22Rv1 (cell line): ENCODE measurements at regions not wholly inside any gene's neighbourhood (a gene's known extent, or its start where the extent isn't known, plus 50 kb on each side); places are given as distances from the start of the nearest gene placed in this dataset.

Source experiments
- H3K27ac ChIP-seq: fragments of 450-650 bp; 2 replicates; pipeline ENCODE4 v1.5.1; 2017
- ZFX ChIP-seq: fragments of 450-650 bp; IDR thresholded peaks from 2 replicates; pipeline ENCODE4 v1.6.1; 2017; ENCODE audit warnings: antibody characterized with exemption, borderline replicate concordance
- TF ChIP-seq, protein P1 (sequence below): fragments of 450-650 bp; IDR thresholded peaks from 2 replicates; pipeline ENCODE4 v1.5.1; 2017; ENCODE audit warnings: mild to moderate bottlenecking

GRCh38 chr6:85389151-85389797, 60.6 kb upstream of the NT5E start:
- TF ChIP-seq, protein P1, sequence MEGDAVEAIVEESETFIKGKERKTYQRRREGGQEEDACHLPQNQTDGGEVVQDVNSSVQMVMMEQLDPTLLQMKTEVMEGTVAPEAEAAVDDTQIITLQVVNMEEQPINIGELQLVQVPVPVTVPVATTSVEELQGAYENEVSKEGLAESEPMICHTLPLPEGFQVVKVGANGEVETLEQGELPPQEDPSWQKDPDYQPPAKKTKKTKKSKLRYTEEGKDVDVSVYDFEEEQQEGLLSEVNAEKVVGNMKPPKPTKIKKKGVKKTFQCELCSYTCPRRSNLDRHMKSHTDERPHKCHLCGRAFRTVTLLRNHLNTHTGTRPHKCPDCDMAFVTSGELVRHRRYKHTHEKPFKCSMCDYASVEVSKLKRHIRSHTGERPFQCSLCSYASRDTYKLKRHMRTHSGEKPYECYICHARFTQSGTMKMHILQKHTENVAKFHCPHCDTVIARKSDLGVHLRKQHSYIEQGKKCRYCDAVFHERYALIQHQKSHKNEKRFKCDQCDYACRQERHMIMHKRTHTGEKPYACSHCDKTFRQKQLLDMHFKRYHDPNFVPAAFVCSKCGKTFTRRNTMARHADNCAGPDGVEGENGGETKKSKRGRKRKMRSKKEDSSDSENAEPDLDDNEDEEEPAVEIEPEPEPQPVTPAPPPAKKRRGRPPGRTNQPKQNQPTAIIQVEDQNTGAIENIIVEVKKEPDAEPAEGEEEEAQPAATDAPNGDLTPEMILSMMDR = no peak
- TF ChIP-seq ZFX = no peak

GRCh38 chr6:85388531-85388930, 61.4 kb upstream of the NT5E start:
- TF ChIP-seq ZFX = no peak
- TF ChIP-seq, protein P1 = no peak

More at GRCh38 chr6:85389151-85389797, 60.6 kb upstream of the NT5E start:
- no peak overlapping the region for H3K27ac ChIP-seq

GRCh38 chr6:85385636-85386315, 64.1 kb upstream of the NT5E start:
- TF ChIP-seq ZFX = no peak
- TF ChIP-seq, protein P1 = no peak
- no peak overlapping the region for H3K27ac ChIP-seq

More at GRCh38 chr6:85388531-85388930, 61.4 kb upstream of the NT5E start:
- no peak overlapping the region for H3K27ac ChIP-seq

DNA sequence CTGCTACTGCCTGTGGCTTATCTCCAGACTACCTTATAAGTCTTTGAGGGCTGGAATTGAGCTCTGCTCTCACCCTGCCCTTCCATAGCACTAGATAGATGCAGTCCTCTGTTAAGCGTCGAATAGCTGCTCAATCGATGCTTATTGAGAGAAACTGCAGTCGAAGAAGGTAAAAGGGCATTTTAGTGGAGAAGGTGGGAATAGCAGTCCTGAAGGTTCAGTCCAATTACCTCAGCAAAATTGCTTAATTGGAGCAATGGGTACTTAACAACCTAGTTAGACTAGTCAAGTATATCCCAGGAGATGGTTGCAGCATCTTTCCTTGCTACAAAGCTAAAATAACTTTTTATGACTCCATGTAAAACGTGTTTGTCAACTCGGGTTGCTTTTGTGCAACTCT, 66.8 kb upstream of the NT5E start:
- TF ChIP-seq, protein P1 = no peak
- TF ChIP-seq ZFX = no peak
- no peak overlapping the region for H3K27ac ChIP-seq

- TF ChIP-seq, protein P1 = no peak
- no peak for TF ChIP-seq ZFX
- H3K27ac ChIP-seq = no peak overlapping the region
Observed at GRCh38 chr6:85382541-85382940, 67.3 kb upstream of the NT5E start.

- no peak for TF ChIP-seq ZFX
- no peak overlapping the region for H3K27ac ChIP-seq
Observed at GRCh38 chr6:85372915-85373270, 77.0 kb upstream of the NT5E start.

DNA sequence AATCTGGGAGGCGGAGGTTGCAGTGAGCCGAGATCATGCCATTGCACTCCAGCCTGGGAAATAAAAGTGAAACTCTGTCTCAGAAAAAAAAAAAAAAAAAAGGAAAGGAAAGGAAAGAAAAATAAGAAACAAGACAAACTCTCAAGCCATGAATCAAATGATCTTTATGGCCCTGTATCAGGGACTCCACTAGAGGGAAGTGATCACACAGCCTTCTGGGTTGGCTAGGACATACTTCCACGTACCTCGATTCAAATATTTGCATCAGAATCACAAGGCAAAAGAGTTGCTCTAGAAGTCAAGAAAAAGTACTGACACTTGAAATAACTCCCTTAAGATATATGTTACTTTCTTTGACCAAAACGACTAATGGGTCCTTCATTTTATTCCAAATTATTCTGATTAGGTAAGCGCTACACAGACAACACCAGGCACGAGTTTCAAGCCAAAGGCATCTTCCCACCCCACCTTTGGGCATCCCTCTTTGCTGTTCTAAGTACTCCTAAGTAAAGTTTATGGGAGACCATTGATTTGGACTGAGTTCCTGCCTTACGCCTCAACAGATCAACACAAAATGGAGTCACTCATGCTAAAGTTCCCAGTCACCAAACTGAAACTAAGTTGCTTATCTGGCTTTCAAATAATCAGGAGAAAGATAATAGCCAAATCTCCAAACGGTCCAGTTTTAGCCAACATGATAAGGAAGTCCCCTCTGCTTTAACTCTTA, 77.5 kb upstream of the NT5E start:
- TF ChIP-seq, protein P1 = no peak
- TF ChIP-seq ZFX = no peak
- no peak overlapping the region for H3K27ac ChIP-seq
